ENCODE measurements at regions not wholly inside any gene's neighbourhood (a gene's known extent, or its start where the extent isn't known, plus 50 kb on each side); places are given as distances from the start of the nearest gene placed in this dataset.
"Not testable (repeated sequence)": the region's sequence is repeated elsewhere in the genome, so short reads cannot be mapped to it uniquely, and the experiment has no call there.

DNA sequence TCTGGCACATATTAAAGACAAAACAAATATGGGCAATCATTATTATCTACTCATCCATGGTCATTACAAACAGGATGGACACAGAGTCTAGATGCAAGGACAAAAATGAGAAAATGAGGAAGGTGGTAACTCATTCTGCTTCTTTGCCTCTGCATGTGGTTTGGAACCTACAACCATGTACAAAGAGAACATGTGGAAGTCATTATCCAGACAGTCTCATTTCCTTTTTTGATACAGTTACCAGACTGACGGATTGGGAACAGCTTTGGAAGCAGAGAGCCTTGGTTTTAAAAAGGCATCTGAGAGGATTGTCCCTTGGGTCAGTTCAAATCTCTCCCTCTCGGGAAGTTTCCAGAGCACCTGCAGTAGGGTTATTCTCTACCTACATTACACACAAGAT, 433.4 kb upstream of the TNC start:
- peak; percentile 76 for DNase-seq (ENCODE audit: low read depth)
- TF ChIP-seq, protein P1, sequence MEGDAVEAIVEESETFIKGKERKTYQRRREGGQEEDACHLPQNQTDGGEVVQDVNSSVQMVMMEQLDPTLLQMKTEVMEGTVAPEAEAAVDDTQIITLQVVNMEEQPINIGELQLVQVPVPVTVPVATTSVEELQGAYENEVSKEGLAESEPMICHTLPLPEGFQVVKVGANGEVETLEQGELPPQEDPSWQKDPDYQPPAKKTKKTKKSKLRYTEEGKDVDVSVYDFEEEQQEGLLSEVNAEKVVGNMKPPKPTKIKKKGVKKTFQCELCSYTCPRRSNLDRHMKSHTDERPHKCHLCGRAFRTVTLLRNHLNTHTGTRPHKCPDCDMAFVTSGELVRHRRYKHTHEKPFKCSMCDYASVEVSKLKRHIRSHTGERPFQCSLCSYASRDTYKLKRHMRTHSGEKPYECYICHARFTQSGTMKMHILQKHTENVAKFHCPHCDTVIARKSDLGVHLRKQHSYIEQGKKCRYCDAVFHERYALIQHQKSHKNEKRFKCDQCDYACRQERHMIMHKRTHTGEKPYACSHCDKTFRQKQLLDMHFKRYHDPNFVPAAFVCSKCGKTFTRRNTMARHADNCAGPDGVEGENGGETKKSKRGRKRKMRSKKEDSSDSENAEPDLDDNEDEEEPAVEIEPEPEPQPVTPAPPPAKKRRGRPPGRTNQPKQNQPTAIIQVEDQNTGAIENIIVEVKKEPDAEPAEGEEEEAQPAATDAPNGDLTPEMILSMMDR (conservative IDR thresholded peaks at IDR 0.05; ENCODE audit: low read length), result no peak

DNA sequence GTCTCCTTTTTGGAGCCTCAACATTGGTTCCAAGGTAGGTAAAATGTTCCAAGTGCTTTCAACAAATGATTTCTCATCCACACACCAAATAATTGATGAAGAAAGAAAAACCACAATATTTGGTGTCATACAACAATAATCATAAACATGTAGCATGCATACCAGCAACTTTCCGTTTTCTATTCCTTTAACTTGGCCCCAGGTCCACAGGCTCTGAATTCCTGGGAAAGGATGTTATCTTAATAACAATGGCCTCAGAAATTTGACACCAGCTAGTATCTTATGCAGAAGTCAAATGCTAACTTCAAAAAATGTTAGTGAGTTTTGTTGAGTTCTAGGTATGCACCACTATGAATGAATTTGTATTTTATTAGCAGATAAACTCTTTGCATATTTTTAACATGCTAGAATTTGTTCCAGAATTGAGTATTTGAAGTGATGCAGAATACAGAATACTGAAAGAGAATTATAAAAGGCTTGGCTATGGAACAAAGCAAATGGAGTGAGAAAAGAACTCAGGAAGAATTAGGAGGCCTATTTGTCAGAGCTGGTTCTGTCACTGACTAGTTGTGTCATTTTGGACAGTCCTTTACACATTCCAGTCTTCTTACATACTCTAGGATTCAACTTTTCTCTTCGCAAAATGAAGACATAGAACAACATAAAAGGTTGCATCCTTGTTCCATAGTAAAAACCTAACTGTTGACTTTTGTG, 435.3 kb upstream of the TNC start:
- DNase-seq (ENCODE audit: low read depth), result peak; percentile 36
- no peak overlapping the region for H3K4me3 ChIP-seq (ENCODE audit: low read length)
- TF ChIP-seq, protein P1 (conservative IDR thresholded peaks at IDR 0.05; ENCODE audit: low read length), result no peak

More for the DNA sequence above, 433.4 kb upstream of the TNC start:
- no peak overlapping the region for H3K4me3 ChIP-seq (ENCODE audit: low read length)

DNA sequence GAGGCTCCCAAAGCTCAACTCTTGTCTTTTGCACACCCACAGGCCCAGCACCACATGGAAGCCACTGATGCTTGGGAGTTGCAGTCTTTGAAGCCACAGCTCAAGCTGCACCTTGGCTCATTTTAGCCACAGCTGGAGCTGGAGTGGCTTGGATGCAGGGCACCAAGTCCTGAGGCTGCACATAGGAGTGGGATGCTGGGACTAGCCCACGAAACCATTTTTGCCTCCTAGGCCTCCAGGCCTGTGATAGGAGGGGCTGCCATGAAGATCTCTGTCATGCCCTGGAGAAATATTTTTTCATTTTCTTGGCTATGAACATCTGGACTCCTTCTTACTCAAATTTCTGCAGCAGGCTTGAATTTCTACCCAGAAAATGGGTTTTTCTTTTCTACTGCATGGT, 438.5 kb upstream of the TNC start:
- H3K4me3 ChIP-seq (ENCODE audit: low read length), result no peak overlapping the region
- no peak for DNase-seq (ENCODE audit: low read depth)
- TF ChIP-seq, protein P1 (conservative IDR thresholded peaks at IDR 0.05; ENCODE audit: low read length), result no peak

DNA sequence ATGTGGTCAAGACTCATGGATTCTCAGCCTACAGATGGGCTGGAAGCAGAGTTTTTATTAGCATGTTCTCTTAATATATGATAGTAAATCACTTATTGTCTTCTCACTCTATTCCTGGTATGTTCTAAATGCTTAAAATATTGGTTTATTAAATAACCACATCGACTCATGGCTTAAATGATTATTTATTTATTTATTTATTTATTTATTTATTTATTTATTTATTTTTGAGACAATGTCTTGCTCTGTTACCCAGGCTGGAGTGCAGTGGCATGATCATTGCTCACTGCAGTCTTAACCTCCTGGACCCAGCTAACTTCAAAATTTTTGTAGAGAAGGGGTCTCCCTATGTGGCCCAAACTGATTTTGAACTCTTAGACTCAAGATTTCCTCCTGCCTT, 457.2 kb upstream of the TNC start:
- TF ChIP-seq, protein P1 (conservative IDR thresholded peaks at IDR 0.05; ENCODE audit: low read length), result no peak
- DNase-seq (ENCODE audit: low read depth), result no peak
- no peak overlapping the region for H3K4me3 ChIP-seq (ENCODE audit: low read length)

DNA sequence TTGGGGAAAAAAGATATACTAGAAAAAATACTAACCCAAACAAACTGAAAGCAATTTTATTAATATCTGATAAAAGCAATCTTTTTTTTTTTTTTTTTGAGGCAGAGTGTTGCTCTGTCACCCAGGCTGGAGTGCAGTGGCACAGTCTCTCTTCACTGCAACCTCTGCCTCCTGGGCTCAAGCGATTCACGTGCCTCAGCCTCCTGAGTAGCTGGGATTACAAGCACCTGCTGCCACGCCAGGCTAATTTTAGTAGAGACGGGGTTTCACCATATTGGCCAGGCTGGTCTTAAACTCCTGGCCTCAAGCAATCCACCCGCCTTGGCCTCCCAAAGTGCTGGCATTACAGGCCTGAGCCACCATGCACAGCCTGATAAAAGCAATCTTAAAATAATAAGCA, 467.5 kb upstream of the TNC start:
- not testable (repeated sequence) for DNase-seq (ENCODE audit: low read depth); H3K4me3 ChIP-seq (ENCODE audit: low read length)

DNA sequence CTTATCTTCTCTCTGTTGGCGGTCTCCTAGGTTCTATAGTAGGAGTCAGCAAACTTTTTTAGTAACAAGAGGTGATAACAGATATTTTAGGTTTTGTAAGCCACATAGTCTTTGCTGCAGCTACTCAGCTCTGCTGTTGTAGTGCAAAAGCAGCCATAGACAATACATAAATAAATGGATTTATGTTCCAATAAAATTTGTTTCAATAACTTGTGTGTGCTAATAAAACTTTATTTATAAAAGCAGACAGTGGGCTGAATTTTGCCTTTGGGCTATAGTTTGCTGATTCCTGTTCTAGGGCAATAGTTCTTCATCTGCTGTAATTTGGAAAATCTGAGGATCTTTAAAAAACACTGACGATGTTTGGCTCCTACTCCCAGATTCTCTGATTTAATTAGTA, 469.4 kb upstream of the TNC start:
- TF ChIP-seq, protein P1 (conservative IDR thresholded peaks at IDR 0.05; ENCODE audit: low read length), result no peak
- H3K4me3 ChIP-seq (ENCODE audit: low read length), result no peak overlapping the region
- no peak for DNase-seq (ENCODE audit: low read depth)

DNA sequence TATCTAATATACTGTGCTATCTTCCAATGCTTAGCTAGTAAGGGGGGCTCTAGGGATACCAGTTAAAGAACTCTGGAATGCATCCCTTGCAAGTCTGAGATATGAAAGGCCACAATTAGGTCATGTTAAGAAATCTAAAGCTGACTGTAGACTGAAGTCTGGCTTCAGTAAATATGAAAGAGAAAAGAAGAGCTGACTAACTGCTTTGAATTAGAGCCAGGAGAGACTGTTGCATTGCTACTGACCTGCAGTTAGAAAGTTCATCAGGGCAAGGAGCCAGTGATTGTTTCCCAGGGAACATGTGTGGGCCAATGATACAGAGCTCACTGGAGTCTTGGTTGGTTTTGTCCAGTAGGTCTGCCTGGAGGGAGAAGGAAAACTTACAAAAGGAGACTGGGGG, 472.1 kb upstream of the TNC start:
- H3K4me3 ChIP-seq (ENCODE audit: low read length), result no peak overlapping the region
- TF ChIP-seq, protein P1 (conservative IDR thresholded peaks at IDR 0.05; ENCODE audit: low read length), result no peak
- peak; percentile 98 for DNase-seq (ENCODE audit: low read depth)

Data from AG10803 (cell line).